ENCODE measurements at regions not wholly inside any gene's neighbourhood (a gene's known extent, or its start where the extent isn't known, plus 50 kb on each side); places are given as distances from the start of the nearest gene placed in this dataset.

DNA sequence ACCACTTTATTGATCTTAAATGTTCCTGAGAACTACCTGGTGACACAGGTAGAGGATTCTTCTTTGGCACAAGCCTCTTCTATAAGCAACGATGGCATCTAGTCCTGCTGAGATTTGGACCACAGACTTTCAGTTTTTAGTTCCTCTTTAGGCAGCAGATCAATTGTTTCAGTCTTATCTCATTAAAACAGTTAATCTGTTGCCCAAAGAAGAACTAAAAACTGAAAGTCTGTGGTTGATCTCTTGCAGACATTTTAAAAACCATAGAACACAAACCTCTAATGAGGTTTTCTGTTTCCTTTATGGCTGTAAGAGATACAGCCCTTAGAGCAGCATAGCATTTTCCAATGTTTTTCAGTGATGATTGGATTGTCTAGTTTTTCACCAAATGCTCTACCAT, 480.9 kb downstream of the MTRR start:
- DNase-seq, result no peak
- Histone ChIP-seq H3K27ac (ENCODE audit: insufficient read depth, low read length, poor library complexity, severe bottlenecking) (no peak overlapping the region), H3K36me3 (ENCODE audit: control insufficient read depth, insufficient read depth, low read length) (no peaks in the 10 kb centered on the region), H3K4me1 (ENCODE audit: control insufficient read depth, insufficient read depth, low read length, poor library complexity, severe bottlenecking) (no peaks in the 10 kb centered on the region), H3K4me3 (ENCODE audit: insufficient read depth, low read depth, low read length, poor library complexity, severe bottlenecking) (no peak overlapping the region), H3K27me3 (replicated peaks; ENCODE audit: control insufficient read depth, insufficient read depth, low read length, poor library complexity, severe bottlenecking) (no peaks in the 10 kb centered on the region), H3K9me3 (ENCODE audit: control insufficient read depth, low read length) (no peaks in the 10 kb centered on the region)

- no peaks in the 10 kb centered on the region for H3K4me1 ChIP-seq (ENCODE audit: control insufficient read depth, insufficient read depth, low read length, poor library complexity, severe bottlenecking)
- no peak overlapping the region for H3K4me3 ChIP-seq (ENCODE audit: insufficient read depth, low read depth, low read length, poor library complexity, severe bottlenecking)
- no peaks in the 10 kb centered on the region for H3K27me3 ChIP-seq (replicated peaks; ENCODE audit: control insufficient read depth, insufficient read depth, low read length, poor library complexity, severe bottlenecking)
- DNase-seq, result no peak
- no peaks in the 10 kb centered on the region for H3K36me3 ChIP-seq (ENCODE audit: control insufficient read depth, insufficient read depth, low read length)
- no peaks in the 10 kb centered on the region for H3K9me3 ChIP-seq (ENCODE audit: control insufficient read depth, low read length)
- H3K27ac ChIP-seq (ENCODE audit: insufficient read depth, low read length, poor library complexity, severe bottlenecking), result no peak overlapping the region
Measured at GRCh38 chr5:8350644-8351339, 481.8 kb downstream of the MTRR start.

GRCh38 chr5:8355981-8356380, 487.0 kb downstream of the MTRR start:
- H3K27me3 ChIP-seq (replicated peaks; ENCODE audit: control insufficient read depth, insufficient read depth, low read length, poor library complexity, severe bottlenecking), result no peaks in the 10 kb centered on the region
- H3K36me3 ChIP-seq (ENCODE audit: control insufficient read depth, insufficient read depth, low read length), result no peaks in the 10 kb centered on the region
- no peak overlapping the region for H3K4me3 ChIP-seq (ENCODE audit: insufficient read depth, low read depth, low read length, poor library complexity, severe bottlenecking)
- H3K27ac ChIP-seq (ENCODE audit: insufficient read depth, low read length, poor library complexity, severe bottlenecking), result no peak overlapping the region
- no peak for DNase-seq
- no peaks in the 10 kb centered on the region for H3K4me1 ChIP-seq (ENCODE audit: control insufficient read depth, insufficient read depth, low read length, poor library complexity, severe bottlenecking)
- H3K9me3 ChIP-seq (ENCODE audit: control insufficient read depth, low read length), result no peaks in the 10 kb centered on the region

GRCh38 chr5:8360012-8360411, 491.1 kb downstream of the MTRR start:
- Histone ChIP-seq H3K36me3 (ENCODE audit: control insufficient read depth, insufficient read depth, low read length) (no peaks in the 10 kb centered on the region), H3K9me3 (ENCODE audit: control insufficient read depth, low read length) (no peaks in the 10 kb centered on the region), H3K27ac (ENCODE audit: insufficient read depth, low read length, poor library complexity, severe bottlenecking) (no peak overlapping the region), H3K4me1 (ENCODE audit: control insufficient read depth, insufficient read depth, low read length, poor library complexity, severe bottlenecking) (no peaks in the 10 kb centered on the region), H3K27me3 (replicated peaks; ENCODE audit: control insufficient read depth, insufficient read depth, low read length, poor library complexity, severe bottlenecking) (no peaks in the 10 kb centered on the region), H3K4me3 (ENCODE audit: insufficient read depth, low read depth, low read length, poor library complexity, severe bottlenecking) (no peak overlapping the region)
- DNase-seq, result no peak

- H3K27me3 ChIP-seq (replicated peaks; ENCODE audit: control insufficient read depth, insufficient read depth, low read length, poor library complexity, severe bottlenecking), result no peaks in the 10 kb centered on the region
- no peaks in the 10 kb centered on the region for H3K4me1 ChIP-seq (ENCODE audit: control insufficient read depth, insufficient read depth, low read length, poor library complexity, severe bottlenecking)
- H3K36me3 ChIP-seq (ENCODE audit: control insufficient read depth, insufficient read depth, low read length), result no peaks in the 10 kb centered on the region
- H3K4me3 ChIP-seq (ENCODE audit: insufficient read depth, low read depth, low read length, poor library complexity, severe bottlenecking), result no peak overlapping the region
- DNase-seq, result no peak
- no peaks in the 10 kb centered on the region for H3K9me3 ChIP-seq (ENCODE audit: control insufficient read depth, low read length)
- no peak overlapping the region for H3K27ac ChIP-seq (ENCODE audit: insufficient read depth, low read length, poor library complexity, severe bottlenecking)
Measured at GRCh38 chr5:8362495-8362894, 493.5 kb downstream of the MTRR start.

DNA sequence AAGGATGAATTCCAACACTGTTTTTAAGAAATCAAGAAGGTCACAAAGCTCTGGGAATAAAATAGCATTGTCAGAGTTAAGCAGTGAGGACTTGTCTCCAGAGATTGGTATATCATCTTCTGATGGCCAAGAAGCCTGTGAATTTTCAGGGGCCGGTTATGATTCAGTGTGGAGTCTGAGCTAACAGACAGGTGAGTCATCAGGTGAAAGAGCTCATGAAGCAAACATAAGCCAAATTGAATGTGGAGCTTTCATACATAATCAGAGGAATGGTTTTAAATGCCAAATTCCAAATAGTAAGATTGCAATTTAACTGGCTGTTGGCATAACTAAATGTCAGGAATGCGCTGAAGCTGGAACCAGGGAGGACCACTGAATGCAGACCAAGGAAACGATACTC, 494.2 kb downstream of the MTRR start:
- DNase-seq, result no peak
- no peak overlapping the region for H3K27ac ChIP-seq (ENCODE audit: insufficient read depth, low read length, poor library complexity, severe bottlenecking)

DNA sequence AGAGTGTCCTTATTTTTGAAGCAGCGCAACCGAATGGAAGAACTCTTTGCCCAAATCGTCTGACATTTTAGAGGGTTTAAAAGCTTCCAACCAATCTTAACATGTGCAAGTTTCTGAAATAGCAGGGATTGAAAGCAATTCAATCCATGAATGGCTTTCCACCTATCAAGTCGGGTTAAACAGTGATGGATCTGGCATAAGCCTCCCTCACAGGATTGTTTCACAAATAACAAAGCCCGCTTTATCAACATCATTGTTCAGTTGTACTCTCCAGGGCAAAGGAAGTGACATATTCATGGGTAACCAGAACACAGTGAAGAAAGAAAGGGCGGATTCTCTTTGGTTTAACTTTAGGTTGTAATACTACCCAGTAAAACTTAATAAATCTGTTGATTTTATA, 497.3 kb downstream of the MTRR start:
- no peak for DNase-seq
- Histone ChIP-seq H3K4me1 (ENCODE audit: control insufficient read depth, insufficient read depth, low read length, poor library complexity, severe bottlenecking) (no peaks in the 10 kb centered on the region), H3K36me3 (ENCODE audit: control insufficient read depth, insufficient read depth, low read length) (no peaks in the 10 kb centered on the region), H3K9me3 (ENCODE audit: control insufficient read depth, low read length) (no peaks in the 10 kb centered on the region), H3K4me3 (ENCODE audit: insufficient read depth, low read depth, low read length, poor library complexity, severe bottlenecking) (no peak overlapping the region), H3K27me3 (replicated peaks; ENCODE audit: control insufficient read depth, insufficient read depth, low read length, poor library complexity, severe bottlenecking) (no peaks in the 10 kb centered on the region), H3K27ac (ENCODE audit: insufficient read depth, low read length, poor library complexity, severe bottlenecking) (no peak overlapping the region)

More for the DNA sequence above, 494.2 kb downstream of the MTRR start:
- Histone ChIP-seq H3K4me3 (ENCODE audit: insufficient read depth, low read depth, low read length, poor library complexity, severe bottlenecking) (no peak overlapping the region), H3K27me3 (replicated peaks; ENCODE audit: control insufficient read depth, insufficient read depth, low read length, poor library complexity, severe bottlenecking) (no peaks in the 10 kb centered on the region), H3K4me1 (ENCODE audit: control insufficient read depth, insufficient read depth, low read length, poor library complexity, severe bottlenecking) (no peaks in the 10 kb centered on the region), H3K9me3 (ENCODE audit: control insufficient read depth, low read length) (no peaks in the 10 kb centered on the region), H3K36me3 (ENCODE audit: control insufficient read depth, insufficient read depth, low read length) (no peaks in the 10 kb centered on the region)

GRCh38 chr5:8376478-8376877, 507.5 kb downstream of the MTRR start:
- no peak for DNase-seq
- no peak overlapping the region for H3K4me3 ChIP-seq (ENCODE audit: insufficient read depth, low read depth, low read length, poor library complexity, severe bottlenecking)
- no peak overlapping the region for H3K27ac ChIP-seq (ENCODE audit: insufficient read depth, low read length, poor library complexity, severe bottlenecking)
- no peaks in the 10 kb centered on the region for H3K4me1 ChIP-seq (ENCODE audit: control insufficient read depth, insufficient read depth, low read length, poor library complexity, severe bottlenecking)
- H3K36me3 ChIP-seq (ENCODE audit: control insufficient read depth, insufficient read depth, low read length), result no peaks in the 10 kb centered on the region
- H3K27me3 ChIP-seq (replicated peaks; ENCODE audit: control insufficient read depth, insufficient read depth, low read length, poor library complexity, severe bottlenecking), result no peaks in the 10 kb centered on the region
- no peaks in the 10 kb centered on the region for H3K9me3 ChIP-seq (ENCODE audit: control insufficient read depth, low read length)

GRCh38 chr5:8381972-8382371, 513.0 kb downstream of the MTRR start:
- Histone ChIP-seq H3K4me3 (ENCODE audit: insufficient read depth, low read depth, low read length, poor library complexity, severe bottlenecking) (no peak overlapping the region), H3K36me3 (ENCODE audit: control insufficient read depth, insufficient read depth, low read length) (no peaks in the 10 kb centered on the region), H3K4me1 (ENCODE audit: control insufficient read depth, insufficient read depth, low read length, poor library complexity, severe bottlenecking) (no peaks in the 10 kb centered on the region), H3K27ac (ENCODE audit: insufficient read depth, low read length, poor library complexity, severe bottlenecking) (no peak overlapping the region), H3K27me3 (replicated peaks; ENCODE audit: control insufficient read depth, insufficient read depth, low read length, poor library complexity, severe bottlenecking) (no peaks in the 10 kb centered on the region), H3K9me3 (ENCODE audit: control insufficient read depth, low read length) (no peaks in the 10 kb centered on the region)
- no peak for DNase-seq

GRCh38 chr5:8382456-8382855, 513.5 kb downstream of the MTRR start:
- DNase-seq, result no peak
- H3K4me3 ChIP-seq (ENCODE audit: insufficient read depth, low read depth, low read length, poor library complexity, severe bottlenecking), result no peak overlapping the region
- H3K4me1 ChIP-seq (ENCODE audit: control insufficient read depth, insufficient read depth, low read length, poor library complexity, severe bottlenecking), result no peaks in the 10 kb centered on the region
- H3K27me3 ChIP-seq (replicated peaks; ENCODE audit: control insufficient read depth, insufficient read depth, low read length, poor library complexity, severe bottlenecking), result no peaks in the 10 kb centered on the region
- H3K9me3 ChIP-seq (ENCODE audit: control insufficient read depth, low read length), result no peaks in the 10 kb centered on the region
- no peak overlapping the region for H3K27ac ChIP-seq (ENCODE audit: insufficient read depth, low read length, poor library complexity, severe bottlenecking)
- no peaks in the 10 kb centered on the region for H3K36me3 ChIP-seq (ENCODE audit: control insufficient read depth, insufficient read depth, low read length)

All from effector memory CD4-positive, alpha-beta T cell (primary cell).